ENCODE measurements at regions not wholly inside any gene's neighbourhood (a gene's known extent, or its start where the extent isn't known, plus 50 kb on each side); places are given as distances from the start of the nearest gene placed in this dataset.

- Histone ChIP-seq H3K36me3 (no peaks in the 10 kb centered on the region), H3K27me3 (no peaks in the 10 kb centered on the region), H3K9me3 (no peaks in the 10 kb centered on the region), H3K27ac (no peak overlapping the region), H3K4me3 (no peak overlapping the region), H3K4me1 (peaks cover 5% of the 10 kb centered on the region)
- TF ChIP-seq POLR2A (IDR thresholded peaks at IDR 0.05), result no peak
- no peak for TF ChIP-seq CTCF (IDR thresholded peaks at IDR 0.05)
- no peak for TF ChIP-seq POLR2AphosphoS5 (IDR thresholded peaks at IDR 0.05; ENCODE audit: insufficient read depth in 1 of 2, low read depth in 1 of 2)
- intact Hi-C loops (cut with DNase I), result no loop called here
- DNase-seq (ENCODE audit: extremely low spot score in 2 of 2), result no peak
Observed at GRCh38 chr4:14816623-14817261, 185.5 kb upstream of the CPEB2 start.

DNA sequence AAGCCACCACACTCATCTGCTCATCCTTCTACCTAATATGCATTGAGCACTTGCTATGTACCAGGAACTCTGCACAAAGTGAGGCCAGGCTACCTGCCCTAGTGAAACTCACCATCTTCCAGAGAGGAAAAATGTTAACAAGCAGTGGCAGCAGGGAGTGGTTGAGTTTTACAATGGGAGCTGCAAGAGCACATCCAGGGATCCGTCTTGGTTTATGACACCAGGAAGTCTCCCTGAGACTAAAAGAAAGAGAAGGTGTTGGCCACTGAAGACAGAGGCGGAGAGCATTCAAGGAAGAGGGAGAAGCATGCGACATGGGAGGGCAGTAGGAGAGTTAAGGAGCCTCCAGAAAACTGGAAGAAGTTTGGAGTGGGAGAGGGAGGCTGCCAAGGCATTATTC is 178.1 kb upstream of the CPEB2 start:
- no peak for DNase-seq (ENCODE audit: extremely low spot score in 2 of 2)
- TF ChIP-seq POLR2A (IDR thresholded peaks at IDR 0.05) (no peak), POLR2AphosphoS5 (IDR thresholded peaks at IDR 0.05; ENCODE audit: insufficient read depth in 1 of 2, low read depth in 1 of 2) (no peak), CTCF (IDR thresholded peaks at IDR 0.05) (no peak)
- Histone ChIP-seq H3K36me3 (no peaks in the 10 kb centered on the region), H3K4me1 (no peaks in the 10 kb centered on the region), H3K4me3 (no peak overlapping the region), H3K27me3 (no peaks in the 10 kb centered on the region), H3K9me3 (no peaks in the 10 kb centered on the region), H3K27ac (no peak overlapping the region)
- intact Hi-C loops (cut with DNase I), result no loop called here

GRCh38 chr4:14827111-14827510 is 175.2 kb upstream of the CPEB2 start:
- TF ChIP-seq POLR2AphosphoS5 (IDR thresholded peaks at IDR 0.05; ENCODE audit: insufficient read depth in 1 of 2, low read depth in 1 of 2) (no peak), POLR2A (IDR thresholded peaks at IDR 0.05) (no peak), CTCF (IDR thresholded peaks at IDR 0.05) (no peak)
- intact Hi-C loops (cut with DNase I), result no loop called here
- Histone ChIP-seq H3K36me3 (no peaks in the 10 kb centered on the region), H3K27ac (no peak overlapping the region), H3K27me3 (no peaks in the 10 kb centered on the region), H3K9me3 (no peaks in the 10 kb centered on the region), H3K4me1 (peaks cover 8% of the 10 kb centered on the region), H3K4me3 (no peak overlapping the region)
- no peak for DNase-seq (ENCODE audit: extremely low spot score in 2 of 2)

- TF ChIP-seq CTCF (IDR thresholded peaks at IDR 0.05) (no peak), POLR2A (IDR thresholded peaks at IDR 0.05) (no peak), POLR2AphosphoS5 (IDR thresholded peaks at IDR 0.05; ENCODE audit: insufficient read depth in 1 of 2, low read depth in 1 of 2) (no peak)
- H3K9me3 ChIP-seq, result no peaks in the 10 kb centered on the region
- intact Hi-C loops (cut with DNase I), result loop anchor here (10.0 kb wide), 1 partner anchor 1805 kb away; no protein-coding TSS in a partner anchor
- no peak for DNase-seq (ENCODE audit: extremely low spot score in 2 of 2)
- H3K27ac ChIP-seq, result no peak overlapping the region
- peaks cover 8% of the 10 kb centered on the region for H3K4me1 ChIP-seq
- H3K4me3 ChIP-seq, result no peak overlapping the region
- H3K36me3 ChIP-seq, result no peaks in the 10 kb centered on the region
- no peaks in the 10 kb centered on the region for H3K27me3 ChIP-seq
Observed at GRCh38 chr4:14829795-14830194, 172.5 kb upstream of the CPEB2 start.

DNA sequence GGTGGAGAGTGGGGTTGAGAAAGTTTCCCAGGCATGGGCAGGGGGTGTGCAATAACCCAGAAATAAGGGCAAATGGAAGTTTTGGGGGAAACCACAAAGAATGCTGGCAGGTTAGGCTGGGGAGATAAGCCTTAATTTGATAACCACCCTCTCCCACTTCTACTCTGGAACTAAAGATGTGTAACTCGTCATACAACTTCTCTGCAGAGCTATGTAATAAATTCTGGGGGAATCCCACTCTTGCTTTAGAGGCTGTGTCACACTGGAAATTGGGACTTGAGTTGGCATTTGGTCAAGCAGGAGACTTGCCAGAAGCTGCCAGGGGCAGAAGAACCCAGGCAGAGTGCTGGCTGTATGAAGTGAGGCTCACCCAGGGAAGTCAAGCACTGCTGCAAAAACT is 170.9 kb upstream of the CPEB2 start:
- Histone ChIP-seq H3K36me3 (no peaks in the 10 kb centered on the region), H3K27me3 (no peaks in the 10 kb centered on the region), H3K4me1 (peaks cover 8% of the 10 kb centered on the region), H3K27ac (no peak overlapping the region), H3K9me3 (no peaks in the 10 kb centered on the region), H3K4me3 (no peak overlapping the region)
- intact Hi-C loops (cut with DNase I), result loop anchor here (10.0 kb wide), 1 partner anchor 1803 kb away; no protein-coding TSS in a partner anchor
- no peak for TF ChIP-seq CTCF (IDR thresholded peaks at IDR 0.05)
- no peak for TF ChIP-seq POLR2A (IDR thresholded peaks at IDR 0.05)
- TF ChIP-seq POLR2AphosphoS5 (IDR thresholded peaks at IDR 0.05; ENCODE audit: insufficient read depth in 1 of 2, low read depth in 1 of 2), result no peak
- DNase-seq (ENCODE audit: extremely low spot score in 2 of 2), result no peak

Measured in vagina (tissue), 2 donors.